Mucosa of descending colon (tissue), 3 donors: ENCODE measurements at regions not wholly inside any gene's neighbourhood (a gene's known extent, or its start where the extent isn't known, plus 50 kb on each side); places are given as distances from the start of the nearest gene placed in this dataset.

ENCODE experiments used
- ATAC-seq: fragments of 200-7000 bp; cut with Tn5 transposase; one replicate; pipeline ENCODE4 v1.9.1; 2020; ENCODE audit warnings: mild to moderate bottlenecking, moderate library complexity
- DNase-seq, 3 donors: peaks; one replicate each; pipeline ENCODE4 v3.0.0-alpha.2; 2020
- H3K36me3 ChIP-seq: fragments of 200-600 bp; one replicate; pipeline ENCODE4 v1.8.0; 2021; ENCODE audit warnings: low read depth, mild to moderate bottlenecking
- H3K4me1 ChIP-seq: fragments of 200-600 bp; one replicate; pipeline ENCODE4 v1.8.0; 2021; ENCODE audit warnings: low read depth, mild to moderate bottlenecking
- H3K4me3 ChIP-seq: fragments of 200-600 bp; one replicate; pipeline ENCODE4 v1.8.0; 2021; ENCODE audit warnings: mild to moderate bottlenecking
- H3K9me3 ChIP-seq: fragments of 200-600 bp; one replicate; pipeline ENCODE4 v1.8.0; 2021; ENCODE audit warnings: mild to moderate bottlenecking
- intact Hi-C, 2 donors: fragments of 100-400 bp; cut with DNase I in 1 of 2; cut with micrococcal nuclease in 1 of 2; formaldehyde crosslinking; loops; one replicate each; pipeline versions ENCODE4 v1.11.0 to v1.11.1; 2022; cut with DNase I, micrococcal nuclease
- TF ChIP-seq, protein P1 (sequence below): fragments of 200-600 bp; IDR thresholded peaks from one replicate; pipeline ENCODE4 v1.8.0; 2022; ENCODE audit warnings: antibody characterized with exemption, mild to moderate bottlenecking
- donor health status: DM: no; HTN: no; CAD: no; lungs with moderate emphysema.
- donor health status: DM: no; HTN: no; CAD: no.
- donor health status: DM: no; HTN: yes; CAD: no.

GRCh38 chrX:1112321-1112720 is 100.1 kb downstream of the CRLF2 start:
- ATAC-seq: no peak
- no peak for DNase-seq
- H3K4me3 ChIP-seq: no peak overlapping the region
- intact Hi-C loops: no loop called here
- H3K36me3 ChIP-seq: no peaks in the 10 kb centered on the region
- no peaks in the 10 kb centered on the region for H3K4me1 ChIP-seq
- H3K9me3 ChIP-seq: peaks cover 3% of the 10 kb centered on the region
- TF ChIP-seq, protein P1, sequence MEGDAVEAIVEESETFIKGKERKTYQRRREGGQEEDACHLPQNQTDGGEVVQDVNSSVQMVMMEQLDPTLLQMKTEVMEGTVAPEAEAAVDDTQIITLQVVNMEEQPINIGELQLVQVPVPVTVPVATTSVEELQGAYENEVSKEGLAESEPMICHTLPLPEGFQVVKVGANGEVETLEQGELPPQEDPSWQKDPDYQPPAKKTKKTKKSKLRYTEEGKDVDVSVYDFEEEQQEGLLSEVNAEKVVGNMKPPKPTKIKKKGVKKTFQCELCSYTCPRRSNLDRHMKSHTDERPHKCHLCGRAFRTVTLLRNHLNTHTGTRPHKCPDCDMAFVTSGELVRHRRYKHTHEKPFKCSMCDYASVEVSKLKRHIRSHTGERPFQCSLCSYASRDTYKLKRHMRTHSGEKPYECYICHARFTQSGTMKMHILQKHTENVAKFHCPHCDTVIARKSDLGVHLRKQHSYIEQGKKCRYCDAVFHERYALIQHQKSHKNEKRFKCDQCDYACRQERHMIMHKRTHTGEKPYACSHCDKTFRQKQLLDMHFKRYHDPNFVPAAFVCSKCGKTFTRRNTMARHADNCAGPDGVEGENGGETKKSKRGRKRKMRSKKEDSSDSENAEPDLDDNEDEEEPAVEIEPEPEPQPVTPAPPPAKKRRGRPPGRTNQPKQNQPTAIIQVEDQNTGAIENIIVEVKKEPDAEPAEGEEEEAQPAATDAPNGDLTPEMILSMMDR: no peak

- ATAC-seq: no peak
- no peak overlapping the region for H3K4me3 ChIP-seq
- no peak for DNase-seq
- H3K9me3 ChIP-seq: peaks cover 3% of the 10 kb centered on the region
- no peaks in the 10 kb centered on the region for H3K36me3 ChIP-seq
- TF ChIP-seq, protein P1: no peak
- intact Hi-C loops: no loop called here
- H3K4me1 ChIP-seq: no peaks in the 10 kb centered on the region
Observed at GRCh38 chrX:1111601-1112300, 100.7 kb downstream of the CRLF2 start.

DNA sequence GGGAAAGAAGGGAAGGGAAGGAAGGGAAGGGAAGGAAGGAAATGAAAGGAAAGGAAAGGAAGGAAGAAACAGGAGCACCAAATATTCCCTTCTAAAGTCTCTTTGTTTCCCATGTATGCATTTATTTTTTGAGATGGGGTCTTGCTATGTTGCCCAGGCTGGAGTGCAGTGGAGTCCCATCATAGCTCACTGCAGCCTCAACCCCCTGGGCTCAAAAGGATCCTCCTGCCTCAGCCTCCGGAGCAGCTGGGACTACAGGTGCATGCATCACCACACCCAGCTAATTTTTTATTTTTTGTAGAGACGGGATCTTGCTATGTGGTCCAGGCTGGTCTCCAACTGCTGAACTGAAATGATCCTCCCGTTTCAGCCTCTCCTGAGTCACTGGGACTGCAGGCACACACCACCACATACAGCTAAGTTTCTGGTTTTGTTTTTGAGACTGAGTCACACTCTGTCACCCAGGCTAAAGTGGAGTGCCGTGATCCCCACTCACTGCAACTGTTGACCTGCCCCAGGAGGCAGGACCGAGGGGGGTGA is 102.8 kb downstream of the CRLF2 start:
- intact Hi-C loops: no loop called here

GRCh38 chrX:1108501-1109445 is 103.7 kb downstream of the CRLF2 start:
- Histone ChIP-seq H3K9me3 (peaks cover 3% of the 10 kb centered on the region), H3K36me3 (no peaks in the 10 kb centered on the region), H3K4me3 (no peak overlapping the region), H3K4me1 (no peaks in the 10 kb centered on the region)
- TF ChIP-seq, protein P1: no peak
- DNase-seq (no peak), ATAC-seq (no peak)
- intact Hi-C loops: no loop called here

More for the DNA sequence above, 102.8 kb downstream of the CRLF2 start:
- H3K36me3 ChIP-seq: no peaks in the 10 kb centered on the region
- DNase-seq (no peak), ATAC-seq (no peak)
- H3K4me3 ChIP-seq: no peak overlapping the region
- peaks cover 3% of the 10 kb centered on the region for H3K9me3 ChIP-seq
- TF ChIP-seq, protein P1: no peak
- no peaks in the 10 kb centered on the region for H3K4me1 ChIP-seq

GRCh38 chrX:1106478-1107210 is 105.8 kb downstream of the CRLF2 start:
- no peaks in the 10 kb centered on the region for H3K36me3 ChIP-seq
- TF ChIP-seq, protein P1: no peak
- H3K4me1 ChIP-seq: no peaks in the 10 kb centered on the region
- intact Hi-C loops: no loop called here
- ATAC-seq (no peak), DNase-seq (no peak)
- no peak overlapping the region for H3K4me3 ChIP-seq
- peaks cover 3% of the 10 kb centered on the region for H3K9me3 ChIP-seq
